SKM-1 treated with dmso at 0.1 percent for 144 hours (cell line): ENCODE measurements at regions not wholly inside any gene's neighbourhood (a gene's known extent, or its start where the extent isn't known, plus 50 kb on each side); places are given as distances from the start of the nearest gene placed in this dataset.
"Not testable (repeated sequence)": the region's sequence is repeated elsewhere in the genome, so short reads cannot be mapped to it uniquely, and the experiment has no call there.

Source experiments
- DNase-seq: peaks from one replicate; lab custom pipeline; 2025; ENCODE audit not compliant: unreplicated experiment; lab: John Stamatoyannopoulos, UW

- no peak for DNase-seq
Observed at GRCh38 chr9:102185962-102186361, 447.5 kb upstream of the GRIN3A start.

DNA sequence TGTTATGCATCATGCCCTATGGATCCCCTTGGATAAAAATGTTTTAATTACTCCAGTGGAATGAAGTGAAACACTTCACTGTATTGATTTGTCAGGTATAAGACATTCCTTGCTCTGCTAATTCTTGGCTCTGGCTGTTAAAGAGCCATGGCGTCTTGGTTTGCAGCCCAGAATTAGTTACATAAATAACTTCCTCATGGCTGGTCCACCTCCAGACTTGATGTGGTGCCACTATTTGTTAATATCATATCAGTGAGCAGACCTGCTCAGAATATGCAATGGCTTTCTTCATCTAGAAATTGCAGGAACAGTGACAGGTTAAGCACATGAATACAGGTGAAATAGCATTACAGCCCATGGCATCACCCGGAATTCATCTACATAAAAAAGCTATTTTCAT, 446.9 kb upstream of the GRIN3A start:
- DNase-seq: no peak

GRCh38 chr9:102178811-102179210, 440.4 kb upstream of the GRIN3A start:
- DNase-seq: no peak

- DNase-seq: not testable (repeated sequence)
Observed at GRCh38 chr9:102174202-102174601, 435.8 kb upstream of the GRIN3A start.

- no peak for DNase-seq
Observed at GRCh38 chr9:102164247-102164646, 425.8 kb upstream of the GRIN3A start.

GRCh38 chr9:102153081-102153480, 414.6 kb upstream of the GRIN3A start:
- DNase-seq: not testable (repeated sequence)

DNA sequence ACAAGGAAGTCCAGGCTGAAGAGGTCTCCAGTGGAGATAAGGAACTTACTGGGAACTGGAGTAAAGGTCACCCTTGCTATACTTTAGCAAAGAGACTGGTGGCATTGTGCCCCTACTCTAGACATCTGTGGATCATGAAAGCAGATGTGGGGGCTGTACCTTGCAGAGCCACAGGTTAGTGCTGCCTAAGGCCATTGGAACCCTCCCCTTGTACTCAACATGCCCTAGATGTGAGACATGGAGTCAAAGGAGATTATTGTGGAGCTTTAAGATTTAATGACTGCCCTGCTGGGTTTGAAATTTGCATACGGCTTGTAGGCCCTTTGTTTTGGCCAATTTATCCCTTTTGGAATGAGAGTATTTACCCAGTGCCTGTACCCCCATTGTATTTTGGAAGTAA, 397.3 kb upstream of the GRIN3A start:
- DNase-seq: no peak

GRCh38 chr9:102124465-102124864, 386.0 kb upstream of the GRIN3A start:
- DNase-seq: no peak

DNA sequence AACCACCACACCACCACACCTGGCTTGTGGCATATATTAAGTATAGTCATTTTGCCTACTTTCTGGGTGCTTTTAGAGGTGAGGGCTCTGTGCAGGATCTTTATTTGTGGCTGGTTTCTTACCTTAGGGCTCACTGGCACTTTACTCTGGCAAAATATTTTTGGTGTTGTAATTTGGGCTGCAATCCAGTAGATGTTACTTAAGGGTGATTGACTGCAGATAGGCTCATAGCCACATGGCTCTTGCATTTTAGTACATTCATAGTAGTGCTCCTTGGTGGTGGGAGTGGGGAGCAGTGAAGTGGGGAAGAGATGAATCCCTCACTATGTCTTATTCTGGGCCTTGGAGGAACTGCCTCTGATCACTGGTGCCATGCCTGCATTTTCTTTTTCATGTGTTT, 376.1 kb upstream of the GRIN3A start:
- no peak for DNase-seq

DNA sequence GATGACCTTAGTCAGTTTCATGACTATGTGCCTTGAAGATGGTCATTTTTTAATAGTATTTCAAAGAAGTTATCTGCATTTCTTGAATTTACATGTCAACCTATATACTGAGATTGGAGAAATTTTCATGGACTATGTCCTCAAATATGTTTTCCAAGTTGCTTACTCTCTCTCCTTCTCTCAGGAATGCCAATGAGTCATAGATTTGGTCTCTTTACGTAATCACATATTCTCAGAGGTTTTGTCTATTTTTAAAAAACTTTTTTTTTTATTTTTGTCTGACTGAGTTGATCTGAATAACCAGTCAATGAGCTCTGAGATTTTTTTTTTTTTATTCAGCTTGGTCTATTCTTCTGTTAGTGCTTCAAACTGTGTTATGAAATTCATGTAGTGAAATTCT, 374.7 kb upstream of the GRIN3A start:
- DNase-seq: no peak

GRCh38 chr9:102106439-102106838, 368.0 kb upstream of the GRIN3A start:
- no peak for DNase-seq

DNA sequence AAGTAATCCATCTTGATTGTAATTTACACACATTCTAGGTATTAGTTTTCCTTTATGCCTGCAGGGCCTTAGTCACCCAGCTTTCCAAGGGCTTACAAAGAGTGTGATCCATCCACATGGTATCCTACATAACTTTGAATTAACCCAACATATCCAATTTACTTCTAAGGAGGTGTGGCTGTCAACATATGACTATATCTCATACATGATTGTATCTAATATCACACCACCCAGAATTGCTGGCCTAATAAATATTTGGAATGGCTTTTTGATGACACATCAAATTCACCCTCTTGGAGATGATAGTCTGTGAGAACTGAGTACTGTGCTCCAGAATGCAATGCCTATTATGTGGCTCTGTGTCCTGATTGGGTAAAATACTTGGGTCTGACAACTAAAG, 363.3 kb upstream of the GRIN3A start:
- no peak for DNase-seq

DNA sequence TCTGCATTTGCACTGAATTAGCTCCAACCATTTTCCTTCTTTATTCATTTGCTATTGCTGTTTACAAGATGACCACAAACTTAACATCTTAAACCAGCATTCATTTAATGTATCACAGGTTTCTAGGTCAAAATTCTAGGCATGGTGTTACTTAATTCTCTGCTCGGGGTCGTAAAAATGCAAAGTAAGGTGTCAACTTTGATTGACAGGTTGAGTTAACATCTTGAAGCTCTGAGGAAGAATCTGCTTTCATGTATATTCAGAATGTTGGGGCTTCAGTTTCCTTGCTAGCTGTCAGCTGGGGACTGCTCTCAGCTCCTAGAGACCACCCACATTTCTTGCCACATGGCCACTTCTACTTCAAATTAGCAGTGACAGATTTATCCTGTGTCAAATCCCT, 348.7 kb upstream of the GRIN3A start:
- no peak for DNase-seq

GRCh38 chr9:102085548-102085947, 347.1 kb upstream of the GRIN3A start:
- no peak for DNase-seq

- DNase-seq: no peak
Observed at GRCh38 chr9:102072059-102072764, 333.8 kb upstream of the GRIN3A start.

DNA sequence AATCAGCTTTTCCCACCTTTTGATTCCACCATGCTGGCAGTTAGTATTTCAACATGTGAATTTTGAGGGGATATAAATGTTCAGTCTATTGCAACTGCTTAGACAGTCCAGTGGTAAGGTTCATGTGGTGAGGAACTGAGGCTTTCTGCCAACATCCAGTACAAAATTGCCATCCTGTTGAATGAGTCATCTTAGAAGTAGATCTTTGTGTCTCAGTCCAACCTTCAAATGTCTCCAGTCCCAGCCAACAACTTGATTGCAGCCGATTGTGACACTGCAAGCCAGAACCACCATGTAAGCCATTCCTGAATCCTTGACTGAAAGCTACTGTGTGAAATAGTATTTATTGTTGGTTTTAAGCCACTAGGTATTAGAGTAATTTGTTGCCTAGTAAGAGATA, 331.5 kb upstream of the GRIN3A start:
- DNase-seq: no peak

GRCh38 chr9:102054811-102055210, 316.4 kb upstream of the GRIN3A start:
- DNase-seq: no peak

DNA sequence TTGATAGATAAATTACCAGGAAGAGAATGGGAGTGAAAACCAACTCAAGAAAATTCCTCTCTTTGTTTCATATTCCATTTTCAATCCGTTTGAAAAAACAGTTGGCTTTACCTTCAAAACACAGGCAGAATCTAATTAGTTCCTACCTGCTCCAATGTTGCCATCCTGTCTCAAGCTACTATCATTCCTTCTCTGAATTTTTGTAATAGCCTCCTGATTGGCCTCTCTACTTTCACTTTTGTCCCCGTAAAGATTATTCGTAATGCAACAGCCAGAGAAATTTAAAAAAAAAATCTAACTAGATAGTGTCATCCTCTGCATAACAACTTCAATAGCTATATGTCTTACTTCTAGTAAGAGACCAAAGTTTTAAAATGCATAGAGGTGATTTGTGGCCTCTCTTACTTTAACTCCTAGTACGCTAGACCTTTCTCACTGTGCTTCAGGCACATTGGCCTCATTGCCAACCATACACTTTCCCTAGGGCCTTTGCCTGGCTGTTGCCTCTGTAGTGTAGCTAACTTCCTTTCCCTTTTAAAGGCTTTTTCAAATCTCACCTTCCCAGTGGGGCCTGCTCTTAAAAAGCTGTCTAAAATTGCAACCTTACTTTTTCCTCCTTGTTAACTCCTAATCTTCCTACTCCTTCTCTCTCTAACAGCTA, 311.3 kb upstream of the GRIN3A start:
- DNase-seq: no peak

DNA sequence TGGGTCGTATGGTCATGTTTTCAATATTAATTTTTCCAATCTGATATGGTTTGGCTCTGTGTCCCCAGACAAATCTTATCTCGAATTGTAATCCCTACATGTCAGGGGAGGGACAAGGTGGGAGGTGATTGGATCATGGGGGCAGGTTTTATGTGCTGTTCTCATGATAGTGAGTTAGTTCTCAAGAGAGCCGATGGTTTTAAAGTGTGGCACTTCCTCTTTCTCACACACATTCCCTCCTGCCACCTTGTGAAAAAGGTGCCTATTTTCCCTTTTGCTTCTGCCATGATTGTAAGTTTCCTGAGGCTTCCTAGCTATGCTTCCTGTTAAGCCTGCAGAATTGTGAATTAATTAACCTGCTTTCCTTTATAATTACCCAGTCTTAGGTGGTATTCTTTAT, 309.1 kb upstream of the GRIN3A start:
- DNase-seq: no peak

GRCh38 chr9:102044133-102044532, 305.7 kb upstream of the GRIN3A start:
- no peak for DNase-seq

DNA sequence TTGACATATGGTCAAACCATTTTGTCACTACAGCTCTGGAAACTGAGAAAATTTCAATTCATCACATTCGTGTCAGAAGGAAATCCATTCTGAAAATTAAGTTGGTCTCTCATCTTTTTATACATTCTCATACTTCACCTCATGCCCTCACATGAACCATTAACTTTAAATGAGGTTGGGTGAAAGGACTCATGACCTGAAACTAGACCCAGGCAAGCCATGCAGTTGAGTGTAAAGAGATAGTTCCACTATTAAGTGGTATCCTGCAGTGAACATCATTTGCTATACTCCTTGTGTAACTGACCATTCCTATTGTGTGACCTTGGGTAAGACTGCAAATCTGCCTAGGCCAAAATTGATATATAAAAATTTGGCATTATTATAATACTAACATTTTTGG, 299.6 kb upstream of the GRIN3A start:
- no peak for DNase-seq

GRCh38 chr9:102035929-102036328, 297.5 kb upstream of the GRIN3A start:
- no peak for DNase-seq

- no peak for DNase-seq
Observed at GRCh38 chr9:102032614-102033013, 294.2 kb upstream of the GRIN3A start.
